GM21515 (cell line): ENCODE measurements at regions not wholly inside any gene's neighbourhood (a gene's known extent, or its start where the extent isn't known, plus 50 kb on each side); places are given as distances from the start of the nearest gene placed in this dataset.

Source experiments
- ATAC-seq: cut with Tn5 transposase; IDR thresholded peaks from one replicate; pipeline ENCODE4 v1.9.1; 2021; ENCODE audit not compliant: unreplicated experiment

DNA sequence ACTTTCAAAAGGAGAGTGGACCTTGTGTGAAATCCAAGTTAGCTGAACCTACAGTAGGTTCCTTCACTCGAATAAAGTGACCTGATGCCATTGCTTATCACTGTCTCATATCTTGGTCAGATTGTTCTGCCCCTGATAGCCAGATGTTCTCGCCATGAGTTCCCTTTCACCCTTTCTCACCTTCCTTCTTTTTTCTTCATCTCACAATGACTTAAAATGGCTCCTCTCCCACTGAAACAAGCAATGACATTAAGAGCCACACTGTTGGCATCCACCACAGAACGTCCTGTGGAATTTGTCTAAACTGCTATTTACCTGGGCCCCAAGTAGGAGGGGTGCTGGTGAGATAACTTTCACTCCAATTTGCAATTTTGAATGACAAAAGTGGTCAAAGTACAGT lies 227.6 kb upstream of the PPP1R2C start:
- no peak for ATAC-seq

DNA sequence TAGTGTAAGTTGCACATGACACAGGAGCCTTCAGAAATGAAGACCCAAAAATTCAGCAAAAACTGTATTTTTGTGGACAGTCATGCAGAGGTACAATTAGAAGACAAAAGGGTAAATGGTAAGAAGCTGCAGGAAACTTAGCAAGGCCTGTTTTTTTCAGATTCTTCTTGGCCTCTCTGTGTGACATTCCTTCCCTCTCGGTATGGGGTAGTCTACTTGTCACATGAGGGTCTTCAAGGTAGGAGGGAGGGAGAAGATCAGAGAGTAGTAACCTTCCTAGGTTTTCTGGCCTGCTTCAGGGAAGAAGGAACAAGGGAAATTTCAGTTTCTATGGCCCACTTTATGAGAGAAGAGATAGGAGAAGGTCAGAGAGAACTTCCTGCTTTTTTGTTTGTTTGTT lies 230.4 kb upstream of the PPP1R2C start:
- no peak for ATAC-seq

DNA sequence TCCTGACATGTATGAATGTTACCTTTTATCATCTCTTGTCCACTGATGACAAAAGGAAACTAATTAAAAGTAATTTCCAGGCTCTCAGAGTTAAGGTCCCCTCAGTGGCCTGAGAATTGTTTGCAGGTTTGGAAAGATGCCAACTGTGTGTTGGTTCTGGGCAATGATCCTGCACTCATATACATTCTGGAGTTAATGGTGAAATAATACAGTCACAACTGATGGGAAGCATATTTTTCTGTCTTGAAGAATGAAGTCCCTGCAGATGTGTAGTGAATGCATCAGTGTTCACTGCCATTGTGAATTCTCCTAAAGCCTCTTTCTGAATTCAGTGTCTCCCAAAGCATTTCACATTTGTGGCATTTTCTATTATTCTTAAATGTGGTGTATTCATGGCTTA lies 238.1 kb upstream of the PPP1R2C start:
- no peak for ATAC-seq

DNA sequence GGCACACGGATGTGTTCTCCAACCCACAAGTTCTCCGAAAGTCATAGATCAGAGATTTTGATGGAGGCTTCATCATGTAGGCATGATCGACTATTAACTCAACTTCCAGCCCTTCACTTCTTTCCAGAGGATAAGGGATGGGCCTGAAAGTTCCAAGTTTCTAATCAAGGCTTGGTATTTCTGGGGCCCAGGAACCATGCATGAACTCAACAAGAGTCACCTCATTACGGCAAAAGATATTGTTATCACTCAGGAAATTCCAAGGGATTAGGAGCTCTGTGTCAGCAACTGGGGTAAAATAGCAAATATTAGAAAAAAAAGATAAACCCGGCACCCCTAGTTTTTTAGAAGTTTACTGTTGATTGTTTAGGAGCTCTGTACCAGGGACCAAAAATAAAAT lies 240.1 kb upstream of the PPP1R2C start:
- ATAC-seq = no peak

DNA sequence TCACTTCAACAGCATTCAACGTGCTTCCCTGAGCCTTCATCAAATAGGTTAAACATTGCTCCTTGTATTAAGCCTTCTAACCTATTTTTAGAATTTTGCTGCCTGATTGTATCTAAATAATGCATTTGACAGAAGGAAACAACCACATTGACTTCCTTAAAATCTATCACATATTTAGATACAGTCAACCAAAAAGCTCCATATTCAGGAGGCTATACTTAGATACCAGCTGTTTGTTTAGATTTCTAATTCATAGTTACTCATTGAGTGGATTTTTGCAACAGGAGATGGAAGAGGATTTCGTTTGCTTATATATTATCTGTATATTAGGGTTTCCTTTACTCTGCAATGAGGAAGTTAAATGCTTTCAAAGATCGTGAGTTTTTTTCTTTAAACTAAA lies 241.1 kb upstream of the PPP1R2C start:
- ATAC-seq = no peak

DNA sequence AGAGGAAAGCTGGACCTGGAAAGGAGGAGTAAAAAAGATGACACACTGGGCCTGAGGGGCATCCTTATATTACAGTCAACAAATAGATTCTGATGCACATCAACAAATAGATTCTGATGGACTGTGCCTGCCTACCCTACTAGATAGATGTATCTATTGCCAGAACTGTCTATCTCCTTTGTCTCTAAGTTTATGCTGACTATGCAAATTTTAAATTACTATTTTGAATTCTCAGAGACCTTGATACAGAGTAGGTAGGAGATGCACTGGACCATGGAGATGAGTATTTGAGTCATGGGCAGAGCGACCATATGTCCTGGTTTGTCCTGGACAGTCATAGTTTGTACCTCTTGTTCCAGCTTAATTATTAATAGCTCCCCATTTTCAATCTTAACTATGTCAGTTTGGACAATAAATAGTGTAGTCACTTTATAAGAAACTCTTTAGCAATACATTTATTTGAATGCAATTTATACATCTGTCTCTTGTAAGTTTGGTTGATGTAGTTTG lies 247.9 kb upstream of the PPP1R2C start:
- ATAC-seq = no peak

DNA sequence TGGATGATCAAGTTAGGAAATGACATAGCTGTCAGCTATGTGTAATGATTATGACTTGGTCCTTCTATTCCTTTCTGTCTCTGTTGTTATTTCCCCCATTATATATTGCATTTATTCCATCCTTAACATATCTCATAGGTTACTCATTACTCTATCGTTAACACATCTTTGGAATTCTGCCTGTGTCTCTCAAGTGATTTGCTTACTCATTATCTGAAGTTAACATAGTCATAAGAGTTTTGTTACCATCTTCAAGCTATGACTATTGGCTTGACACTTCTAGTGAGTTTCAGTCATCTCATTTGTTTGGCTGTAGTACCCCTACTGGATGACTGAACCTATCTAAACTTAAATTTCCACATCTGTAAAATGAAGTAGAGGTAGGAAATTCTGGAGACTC lies 286.1 kb upstream of the PPP1R2C start:
- ATAC-seq = no peak

DNA sequence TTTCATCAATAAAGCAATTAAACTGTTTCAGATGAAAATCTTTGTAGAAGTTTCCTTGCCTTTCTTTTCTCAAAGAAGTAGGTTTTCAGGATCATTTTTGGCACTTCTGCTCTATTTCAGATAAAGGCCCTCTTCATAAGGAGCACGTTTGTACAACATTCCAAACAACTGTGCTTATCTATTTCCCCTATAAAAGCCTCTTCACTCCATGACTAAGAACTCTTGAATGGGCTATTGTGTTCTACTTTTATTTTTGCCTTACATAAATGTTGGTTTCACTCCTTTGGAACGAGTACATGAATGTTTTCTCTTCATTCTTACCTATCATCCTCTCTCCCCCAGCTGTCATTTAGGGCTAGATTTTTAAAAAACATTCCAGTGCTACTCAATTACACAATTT lies 288.0 kb upstream of the PPP1R2C start:
- ATAC-seq = no peak

DNA sequence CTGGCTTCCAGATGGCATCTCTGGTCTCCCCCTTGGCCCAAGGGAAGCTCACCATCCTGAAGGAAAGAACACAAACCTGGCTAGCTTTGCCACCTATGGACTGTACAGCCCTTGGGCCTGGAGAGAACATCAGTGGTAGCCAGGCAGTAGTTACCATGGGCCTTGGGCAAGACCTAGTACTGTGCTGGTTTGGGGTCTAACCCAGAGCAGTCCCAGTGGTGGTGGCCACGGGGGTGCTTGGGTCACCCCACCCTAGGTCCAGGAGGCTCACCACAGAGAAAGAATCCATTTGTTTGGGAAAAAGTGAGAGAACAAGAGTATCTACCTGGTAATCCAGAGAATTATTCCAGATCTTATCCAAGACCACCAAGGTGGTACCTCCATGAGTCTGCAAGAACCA lies 290.7 kb upstream of the PPP1R2C start:
- ATAC-seq = no peak

DNA sequence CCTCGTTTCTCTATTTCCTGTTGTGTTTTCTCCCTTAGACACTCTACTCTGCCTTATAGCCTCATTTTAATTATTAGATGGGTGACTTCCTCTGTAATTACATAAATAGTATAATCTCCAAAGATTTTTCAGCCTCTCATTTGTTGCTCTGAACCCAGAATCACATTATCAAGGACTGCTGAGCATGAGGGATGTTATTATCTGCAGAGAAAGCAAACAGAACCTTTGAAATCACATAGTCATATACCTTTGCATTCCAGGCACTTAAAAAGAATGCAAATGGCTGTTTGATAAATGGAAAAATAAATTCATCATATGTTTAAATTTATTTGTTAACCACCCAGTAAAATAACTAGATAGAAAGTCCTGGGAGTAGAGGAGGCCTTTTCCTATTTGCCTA lies 305.1 kb upstream of the PPP1R2C start:
- ATAC-seq = no peak

DNA sequence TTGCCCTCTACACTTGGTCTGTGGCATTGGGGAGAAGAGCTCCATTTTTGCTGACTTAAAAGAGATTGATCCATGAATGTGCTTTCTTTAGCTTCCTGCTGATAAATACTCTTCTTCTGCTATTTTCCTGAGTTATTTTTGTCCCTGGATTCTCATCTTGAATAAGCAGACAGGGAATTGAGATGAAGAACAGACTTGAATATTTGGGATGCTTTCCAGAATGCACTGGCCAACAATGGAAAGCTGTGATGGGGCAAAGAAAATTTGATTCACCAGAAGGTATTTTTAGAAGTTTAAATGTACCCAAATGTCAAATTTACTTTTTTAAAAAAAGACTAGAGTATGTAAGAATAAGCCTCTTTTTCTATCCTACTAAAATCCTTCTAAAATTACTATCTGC lies 309.9 kb upstream of the PPP1R2C start:
- ATAC-seq = no peak

DNA sequence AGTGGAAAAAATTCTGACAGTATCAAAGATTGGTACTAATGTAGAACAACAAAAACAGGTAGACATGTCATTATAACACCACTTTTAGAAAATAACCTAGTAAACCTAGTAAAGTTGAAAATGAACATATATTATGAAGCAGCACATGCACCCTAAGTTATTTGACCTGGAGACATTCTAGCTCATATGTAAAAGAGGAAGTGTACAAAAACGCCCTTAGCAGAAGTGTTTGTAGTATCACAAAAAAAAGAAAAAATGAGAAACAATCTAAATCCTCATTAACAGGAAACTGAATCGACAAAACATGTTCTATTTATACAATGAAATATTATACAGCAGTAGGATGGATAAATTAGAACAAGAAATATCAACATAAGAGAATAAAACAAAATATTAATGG lies 318.9 kb upstream of the PPP1R2C start:
- ATAC-seq = no peak

DNA sequence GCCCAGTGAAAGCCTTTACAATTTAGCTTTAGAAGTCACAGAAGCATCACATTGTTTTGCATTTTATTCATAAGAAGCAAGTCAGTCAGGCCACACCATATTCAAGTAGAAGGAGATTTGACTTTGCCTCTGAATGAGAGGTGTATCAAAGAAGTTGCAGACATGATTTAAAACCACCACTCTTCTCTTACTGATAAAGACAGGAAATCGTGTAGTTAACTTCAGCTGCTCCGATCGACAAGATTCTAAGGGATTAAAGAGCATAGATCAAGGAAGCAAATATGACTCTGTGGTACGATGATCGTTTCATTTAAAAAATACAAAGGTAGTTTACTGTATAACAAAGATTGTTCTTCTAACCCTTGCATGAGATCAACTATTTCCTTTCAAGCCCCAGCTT lies 328.0 kb upstream of the PPP1R2C start:
- no peak for ATAC-seq

DNA sequence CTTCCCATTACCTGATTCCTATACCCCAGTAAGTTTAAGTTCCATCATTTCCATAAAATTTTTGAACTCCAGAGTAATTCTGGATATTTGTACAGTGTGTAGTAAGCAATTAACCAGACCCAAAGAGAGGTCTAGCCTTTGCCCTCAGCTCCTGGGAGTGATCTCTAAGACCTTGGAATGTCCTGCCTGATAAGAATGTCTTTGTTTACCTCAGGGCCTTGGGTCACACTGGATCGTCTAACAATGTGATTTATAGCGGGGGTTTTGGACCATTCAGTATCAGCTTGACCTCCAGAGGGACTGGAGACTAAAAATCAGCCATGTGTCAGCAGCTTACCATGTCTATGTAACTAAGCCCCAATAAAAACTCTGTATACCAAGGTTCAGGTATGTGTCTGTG lies 330.9 kb upstream of the PPP1R2C start:
- ATAC-seq = no peak

DNA sequence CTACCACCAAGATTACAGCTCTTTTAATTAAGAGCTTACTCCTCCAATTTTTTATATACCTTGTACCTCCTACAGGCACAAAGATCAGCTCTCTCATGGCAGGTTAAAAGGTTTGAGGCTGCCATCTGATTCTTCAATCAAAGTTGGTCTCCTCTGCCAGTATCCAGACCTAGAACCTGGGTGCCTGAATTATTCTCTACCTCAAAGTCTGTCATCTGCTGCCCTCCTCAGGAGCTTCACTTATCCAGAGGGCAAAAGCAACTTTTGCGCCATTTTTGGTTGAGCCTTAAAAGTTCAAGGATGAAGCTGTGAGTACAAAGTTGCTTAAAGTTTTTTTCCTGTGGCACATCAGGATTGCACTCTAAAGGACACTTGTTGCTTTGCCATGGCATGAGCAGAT lies 343.7 kb upstream of the PPP1R2C start:
- ATAC-seq = no peak

DNA sequence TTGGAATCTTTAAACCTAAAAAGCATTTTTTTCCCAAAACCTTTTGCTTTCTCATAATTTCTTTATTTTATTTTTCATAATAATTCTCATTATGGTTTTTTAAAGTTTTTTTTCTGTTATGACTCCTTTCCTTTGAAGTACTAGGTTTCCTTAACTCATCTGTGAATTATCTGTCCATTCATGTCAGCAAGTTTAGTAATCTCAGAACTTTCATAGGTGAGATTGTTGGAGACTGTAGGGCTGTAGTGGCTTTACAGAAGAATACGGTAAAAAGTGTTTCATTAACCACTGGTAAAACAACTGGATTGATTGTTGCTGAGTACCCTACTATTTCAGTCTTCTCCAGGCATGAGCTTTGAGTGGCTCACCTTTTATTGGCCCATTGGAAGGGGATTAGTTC lies 361.7 kb upstream of the PPP1R2C start:
- ATAC-seq = no peak

DNA sequence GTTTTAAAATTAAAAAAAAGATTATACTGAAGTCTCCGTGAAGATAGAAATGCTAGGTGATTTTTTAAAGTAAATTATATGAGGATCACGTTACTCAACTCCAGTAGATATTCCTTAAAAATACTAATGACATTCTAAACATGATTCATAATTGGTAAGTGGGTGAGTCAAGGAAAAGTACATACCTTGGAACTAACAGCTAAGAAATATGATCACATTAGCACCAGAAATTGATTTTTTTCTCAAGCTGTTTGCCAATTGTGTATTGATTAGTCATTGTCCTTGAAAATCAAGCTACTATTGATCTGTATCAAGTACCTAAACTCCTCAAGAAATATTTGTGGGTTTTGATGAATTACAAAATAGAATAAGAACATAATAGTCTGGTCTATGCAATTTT lies 362.6 kb upstream of the PPP1R2C start:
- ATAC-seq = no peak

DNA sequence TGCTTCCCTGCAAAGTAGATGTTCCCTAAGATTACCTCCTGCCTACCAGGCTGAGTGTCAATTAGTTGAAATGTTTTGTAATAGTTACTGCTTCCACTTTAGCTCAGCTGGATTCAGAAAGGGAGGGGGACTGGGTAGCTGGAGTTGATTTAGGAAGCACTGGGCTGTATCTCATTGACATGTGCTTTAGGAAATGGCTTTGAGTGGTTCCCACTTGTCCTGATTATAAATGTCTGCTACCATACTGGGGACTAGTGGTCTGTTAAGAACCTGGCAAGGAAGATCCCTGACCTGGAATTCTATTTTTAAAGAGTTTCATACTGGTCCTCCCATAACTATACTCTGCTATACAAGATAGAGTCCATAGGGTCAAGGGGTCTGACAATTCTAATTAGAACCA lies 363.9 kb upstream of the PPP1R2C start:
- ATAC-seq = no peak

DNA sequence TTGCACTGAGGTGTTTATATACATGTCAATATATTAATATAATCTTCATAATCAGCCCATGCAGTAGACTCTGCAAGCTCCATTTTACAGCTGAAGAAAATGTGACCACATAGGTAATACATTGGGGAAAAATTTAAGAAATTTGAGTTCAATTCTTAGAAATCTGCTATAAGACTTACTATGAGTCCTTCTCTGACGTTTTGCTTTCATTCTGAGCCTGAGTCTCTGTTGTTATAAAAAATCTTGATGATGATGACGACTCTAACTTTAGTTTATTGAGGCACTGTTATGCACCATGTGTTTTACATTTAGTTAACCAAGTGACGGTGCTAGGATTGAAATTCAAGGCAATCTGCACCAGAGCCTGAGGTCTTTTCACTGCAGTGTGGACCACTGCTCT lies 370.3 kb upstream of the PPP1R2C start:
- no peak for ATAC-seq

DNA sequence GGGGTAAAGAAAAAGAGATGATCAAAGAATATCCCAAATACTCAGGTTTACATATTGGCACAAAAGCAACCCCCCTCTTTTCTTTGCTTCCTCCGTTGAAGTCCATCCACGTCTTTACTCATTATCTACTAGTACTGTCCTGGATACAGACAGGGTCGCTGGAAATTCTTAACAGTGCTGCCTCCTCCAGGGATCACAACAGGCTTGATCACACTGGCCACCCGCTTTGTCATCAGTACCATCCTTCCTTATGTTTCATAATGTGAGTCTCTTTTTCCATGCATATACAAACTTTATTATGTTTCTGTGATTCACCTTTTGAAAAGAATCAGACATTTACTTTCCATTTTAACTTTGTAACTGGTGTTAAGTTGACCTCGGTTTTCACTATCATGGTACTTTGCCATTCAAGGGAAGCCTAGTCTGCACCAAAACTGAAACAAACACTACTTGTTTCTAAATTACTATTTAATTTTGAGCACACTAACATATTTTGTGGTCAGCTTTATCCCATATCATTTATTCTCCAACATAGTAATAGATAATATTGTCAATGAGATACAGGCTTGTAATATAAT lies 387.5 kb upstream of the PPP1R2C start:
- ATAC-seq = no peak

DNA sequence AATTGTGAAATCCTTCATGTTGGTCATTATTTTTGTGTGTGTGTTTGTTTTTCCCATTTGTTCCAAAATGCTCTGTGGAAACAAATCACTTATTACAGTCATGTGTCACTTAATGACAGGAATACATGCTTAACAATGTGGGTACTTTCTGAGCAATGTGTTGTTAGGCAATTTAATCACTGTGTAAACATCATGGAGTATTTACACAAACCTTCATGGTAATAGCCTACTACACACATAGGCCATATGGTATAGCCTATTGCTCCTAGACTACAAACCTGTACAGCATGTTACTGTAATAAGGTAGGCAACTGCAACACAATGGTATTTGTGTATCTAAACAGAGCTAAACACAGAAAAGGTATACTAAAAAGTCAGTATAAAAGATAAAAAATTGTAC lies 388.9 kb upstream of the PPP1R2C start:
- no peak for ATAC-seq

DNA sequence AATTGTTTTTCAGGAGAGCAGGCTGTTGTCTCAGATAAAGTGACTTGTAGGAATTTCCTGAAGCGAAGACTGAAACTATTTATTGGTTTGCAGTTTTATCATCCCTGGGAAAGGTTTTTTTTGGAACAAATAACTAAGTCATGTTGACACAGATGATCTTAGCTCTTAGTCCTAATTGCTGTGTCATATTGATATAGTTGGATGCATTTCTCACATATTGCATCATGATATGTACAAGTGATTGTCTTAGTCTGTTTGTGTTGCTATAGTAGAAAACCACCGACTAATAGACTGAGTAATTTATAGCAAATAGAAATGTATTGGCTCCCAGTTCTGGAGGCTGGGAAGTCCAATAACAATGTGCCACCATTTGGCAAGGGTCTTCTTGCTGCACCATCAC lies 397.5 kb upstream of the PPP1R2C start:
- ATAC-seq = no peak

DNA sequence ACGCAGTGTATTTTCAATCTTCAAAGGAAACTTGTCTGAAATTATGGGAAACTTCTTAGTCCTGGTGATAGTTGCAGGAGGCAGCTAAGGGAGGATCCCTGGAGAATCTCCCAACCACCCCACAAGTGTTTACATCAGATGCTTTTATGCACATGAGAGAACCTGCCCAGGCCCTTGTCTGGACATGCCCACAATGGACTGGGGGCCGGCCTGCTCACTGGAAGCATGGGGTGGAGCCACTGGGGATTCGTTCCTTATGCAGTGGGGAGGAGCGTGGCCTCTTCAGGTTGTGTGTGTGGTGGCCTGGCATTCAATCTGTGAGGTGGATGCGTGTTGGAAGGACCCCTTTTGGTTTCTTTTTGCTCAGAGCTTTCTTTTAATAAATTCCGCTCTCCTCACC lies 398.7 kb upstream of the PPP1R2C start:
- no peak for ATAC-seq

DNA sequence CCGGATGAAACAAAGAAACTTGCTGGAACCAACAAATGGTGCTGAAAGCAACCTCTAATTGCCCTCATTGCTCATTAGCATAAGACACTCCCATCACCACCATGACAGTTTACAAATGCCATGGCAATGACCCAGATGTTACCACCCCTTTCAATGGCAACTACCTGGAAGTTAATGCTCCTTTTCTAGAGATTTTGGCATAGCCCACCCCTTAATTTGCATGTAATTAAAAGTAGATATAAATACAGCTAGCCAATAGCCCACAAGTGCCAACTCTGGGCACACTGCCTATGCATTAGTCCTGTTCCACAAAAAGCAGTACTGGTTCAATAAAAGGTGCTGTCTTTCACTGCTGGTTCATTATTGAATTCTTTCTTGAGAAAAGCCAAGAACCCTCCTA lies 410.3 kb upstream of the PPP1R2C start:
- no peak for ATAC-seq
